HCT116 (cell line): ENCODE measurements at regions not wholly inside any gene's neighbourhood (a gene's known extent, or its start where the extent isn't known, plus 50 kb on each side); places are given as distances from the start of the nearest gene placed in this dataset.

Source experiments
- ATAC-seq: fragments of 200-7000 bp; cut with Tn5 transposase; 2 replicates; pipeline ENCODE4 v1.9.1; 2020; ENCODE audit warnings: mild to moderate bottlenecking, moderate library complexity
- BruUV-seq: library from RNA; stranded (reverse); fragments of 400-500 nt; replicated peaks from 2 replicates; lab custom pipeline; 2021; lab: Mats Ljungman, UMichigan
- CTCF ChIA-PET: fragments of 300-600 bp; sonication (Branson Sonifier 250); formaldehyde crosslinking; loops from one replicate; lab custom pipeline; 2021; ENCODE audit warnings: antibody characterized with exemption; lab: Charles Lee
- POLR2A ChIA-PET: fragments of 300-600, 350-600 bp; sonication (Branson Sonifier 250); formaldehyde crosslinking; loops from one replicate; lab custom pipeline; 2021; ENCODE audit warnings: antibody characterized with exemption; lab: Charles Lee
- RAD21 ChIA-PET, 2 experiments: fragments of 300-600 bp; sonication (Branson Sonifier 250); formaldehyde crosslinking; loops; one replicate each; lab custom pipeline; 2023; ENCODE audit warnings: low total read pairs in 2 of 2; ENCODE audit not compliant: uncharacterized antibody in 2 of 2, unreplicated experiment in 2 of 2, low non-redundant PET in 1 of 2; lab: Charles Lee
- DNase-seq: peaks from one replicate; pipeline ENCODE4 v3.0.0-alpha.2; 2010; ENCODE audit warnings: low read depth, low spot score
- H2AFZ ChIP-seq: fragments of 200-600 bp; shearing (Covaris generic), sonication (generic); 2 replicates; pipeline ENCODE4 v1.6.1; 2017; ENCODE audit warnings: low read depth, mixed run types, mixed read lengths, antibody characterized with exemption, low read length; ENCODE audit not compliant: poor library complexity, severe bottlenecking
- H3K27ac ChIP-seq: 2 replicates; pipeline ENCODE4 v1.5.1; 2012; ENCODE audit warnings: low read depth, low read length
- H3K27me3 ChIP-seq: fragments of 200-600 bp; sonication (generic); 2 replicates; pipeline ENCODE4 v1.6.1; 2016; ENCODE audit warnings: mixed run types, low read length, mixed read lengths; ENCODE audit not compliant: insufficient read depth
- H3K36me3 ChIP-seq, 2 experiments: fragments of 200-500 bp in 1 of 2; fragments of 200-600 bp in 1 of 2; sonication (Bioruptor generic) in 1 of 2; sonication (generic) in 1 of 2; 2 replicates each; pipeline versions ENCODE4 v1.5.1 to v1.6.1; 2014 to 2016; ENCODE audit warnings: low read length in 2 of 2, inconsistent platforms in 1 of 2, mixed read lengths in 1 of 2, mixed run types in 1 of 2; ENCODE audit not compliant: insufficient read depth in 2 of 2, control insufficient read depth in 1 of 2
- H3K4me1 ChIP-seq, 2 experiments: fragments of 200-600 bp in 1 of 2; sonication (generic) in 1 of 2; 2 replicates each; pipeline versions ENCODE4 v1.5.1 to v1.6.1; 2012 to 2017; ENCODE audit warnings: low read length in 2 of 2, inconsistent platforms in 1 of 2, mild to moderate bottlenecking in 1 of 2, mixed read lengths in 1 of 2, mixed run types in 1 of 2, moderate library complexity in 1 of 2; ENCODE audit not compliant: insufficient read depth in 2 of 2, control insufficient read depth in 1 of 2
- H3K4me2 ChIP-seq: fragments of 200-600 bp; sonication (generic); 2 replicates; pipeline ENCODE4 v1.6.1; 2017; ENCODE audit warnings: mixed run types, low read length, mixed read lengths
- H3K4me3 ChIP-seq, 2 experiments: fragments of 200-600 bp in 1 of 2; sonication (generic) in 1 of 2; replicated peaks in 1 of 2; 2 replicates each; pipeline ENCODE4 v1.5.1; 2011 to 2016; ENCODE audit warnings: low read length in 2 of 2, control low read depth in 1 of 2, low read depth in 1 of 2, mild to moderate bottlenecking in 1 of 2, mixed read lengths in 1 of 2, mixed run types in 1 of 2
- H3K79me2 ChIP-seq: fragments of 200-600 bp; sonication (generic); 2 replicates; pipeline ENCODE4 v1.6.1; 2017; ENCODE audit warnings: mild to moderate bottlenecking, mixed run types, low read length, moderate library complexity, mixed read lengths; ENCODE audit not compliant: insufficient read depth
- H3K9ac ChIP-seq: fragments of 200-600 bp; sonication (generic); 2 replicates; pipeline ENCODE4 v1.6.1; 2016; ENCODE audit warnings: low read length, mixed read lengths
- H3K9me2 ChIP-seq: fragments of 200-600 bp; sonication (generic), shearing (Covaris generic); 2 replicates; pipeline ENCODE4 v1.6.1; 2017; ENCODE audit warnings: mixed run types, mild to moderate bottlenecking, moderate library complexity; ENCODE audit not compliant: insufficient read depth
- H3K9me3 ChIP-seq, 2 experiments: fragments of 200-500 bp in 1 of 2; fragments of 200-600 bp in 1 of 2; sonication (Bioruptor generic) in 1 of 2; sonication (generic) in 1 of 2; 2 replicates each; pipeline ENCODE4 v1.6.1; 2014 to 2017; ENCODE audit warnings: low read length in 2 of 2, mixed read lengths in 2 of 2, inconsistent platforms in 1 of 2, low read depth in 1 of 2, mild to moderate bottlenecking in 1 of 2, mixed run types in 1 of 2, moderate library complexity in 1 of 2; ENCODE audit not compliant: control insufficient read depth in 1 of 2, insufficient read depth in 1 of 2
- H4K20me1 ChIP-seq: fragments of 200-600 bp; sonication (generic), shearing (Covaris generic); 2 replicates; pipeline ENCODE4 v1.6.1; 2017; ENCODE audit warnings: mixed run types, mild to moderate bottlenecking, moderate library complexity; ENCODE audit not compliant: insufficient read depth
- CEBPB ChIP-seq: IDR thresholded peaks from 2 replicates; pipeline ENCODE4 v1.6.1; 2012; ENCODE audit warnings: low read depth
- EGR1 ChIP-seq: IDR thresholded peaks from 2 replicates; pipeline ENCODE4 v1.6.1; 2012; ENCODE audit warnings: low read depth
- EZH2 ChIP-seq: fragments of 200-600 bp; sonication (generic); IDR thresholded peaks from 2 replicates; pipeline ENCODE4 v1.6.1; 2017; ENCODE audit warnings: antibody characterized with exemption, mixed run types
- POLR2A ChIP-seq: IDR thresholded peaks from 2 replicates; pipeline ENCODE4 v1.7.0; 2011; ENCODE audit warnings: borderline replicate concordance; ENCODE audit not compliant: insufficient read depth, insufficient read length; ENCODE audit errors: extremely low read depth
- POLR2AphosphoS5 ChIP-seq: IDR thresholded peaks from 2 replicates; pipeline ENCODE4 v1.6.1; 2011; ENCODE audit warnings: mild to moderate bottlenecking, low read depth, low read length, moderate library complexity
- RAD21 ChIP-seq: IDR thresholded peaks from 2 replicates; pipeline ENCODE4 v1.6.1; 2012; ENCODE audit warnings: low read depth, mild to moderate bottlenecking
- SIN3A ChIP-seq: IDR thresholded peaks from 2 replicates; pipeline ENCODE4 v1.6.1; 2012; ENCODE audit warnings: low read depth
- SP1 ChIP-seq: IDR thresholded peaks from 2 replicates; pipeline ENCODE4 v1.6.1; 2012; ENCODE audit warnings: low read depth
- TCF7L2 ChIP-seq: IDR thresholded peaks from 2 replicates; pipeline ENCODE4 v1.7.0; 2011; ENCODE audit warnings: borderline replicate concordance, inconsistent platforms; ENCODE audit not compliant: insufficient read depth, insufficient read length; ENCODE audit errors: extremely low read depth
- YY1 ChIP-seq: IDR thresholded peaks from 2 replicates; pipeline ENCODE4 v1.6.1; 2011; ENCODE audit warnings: low read length, low read depth, moderate library complexity, mild to moderate bottlenecking; ENCODE audit not compliant: insufficient replicate concordance; ENCODE audit errors: extremely low read depth
- intact Hi-C: fragments of 100-400 bp; cut with micrococcal nuclease; formaldehyde crosslinking; loops from 2 replicates; pipeline ENCODE4 v1.10.0; 2022
- TF ChIP-seq, protein P1 (sequence below), 3 experiments: fragments of 200-600 bp in 1 of 3; sonication (generic) in 1 of 3; IDR thresholded peaks in 2 of 3; conservative IDR thresholded peaks in 1 of 3; 2 replicates each; pipeline ENCODE4 v1.5.1; 2012 to 2017; ENCODE audit warnings: low read depth in 2 of 3, low read length in 2 of 3, antibody characterized with exemption in 1 of 3, borderline replicate concordance in 1 of 3, control low read depth in 1 of 3, mild to moderate bottlenecking in 1 of 3, mixed read lengths in 1 of 3, mixed run types in 1 of 3, moderate library complexity in 1 of 3; ENCODE audit not compliant: insufficient read depth in 1 of 3

DNA sequence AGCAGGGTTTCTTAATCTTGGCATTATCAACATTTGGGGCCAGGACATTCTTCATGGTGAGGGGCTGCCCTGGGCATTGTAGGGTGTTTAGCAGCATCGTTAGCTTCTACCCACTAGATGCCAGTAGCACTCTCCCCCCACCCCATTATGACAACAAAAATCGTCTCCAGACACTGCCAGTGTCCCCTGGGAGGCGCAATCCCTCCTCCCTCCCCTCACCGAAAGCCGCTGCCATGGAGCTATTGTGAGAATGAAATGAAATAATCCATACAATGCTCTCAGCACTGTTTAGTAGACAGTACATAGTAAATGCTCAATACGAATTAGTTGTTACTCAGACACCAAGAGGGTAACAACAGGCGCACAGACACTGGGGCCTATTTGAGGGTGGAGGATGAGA lies 502.9 kb downstream of the NPIPA7 start (continued):
- TF ChIP-seq, protein P1, sequence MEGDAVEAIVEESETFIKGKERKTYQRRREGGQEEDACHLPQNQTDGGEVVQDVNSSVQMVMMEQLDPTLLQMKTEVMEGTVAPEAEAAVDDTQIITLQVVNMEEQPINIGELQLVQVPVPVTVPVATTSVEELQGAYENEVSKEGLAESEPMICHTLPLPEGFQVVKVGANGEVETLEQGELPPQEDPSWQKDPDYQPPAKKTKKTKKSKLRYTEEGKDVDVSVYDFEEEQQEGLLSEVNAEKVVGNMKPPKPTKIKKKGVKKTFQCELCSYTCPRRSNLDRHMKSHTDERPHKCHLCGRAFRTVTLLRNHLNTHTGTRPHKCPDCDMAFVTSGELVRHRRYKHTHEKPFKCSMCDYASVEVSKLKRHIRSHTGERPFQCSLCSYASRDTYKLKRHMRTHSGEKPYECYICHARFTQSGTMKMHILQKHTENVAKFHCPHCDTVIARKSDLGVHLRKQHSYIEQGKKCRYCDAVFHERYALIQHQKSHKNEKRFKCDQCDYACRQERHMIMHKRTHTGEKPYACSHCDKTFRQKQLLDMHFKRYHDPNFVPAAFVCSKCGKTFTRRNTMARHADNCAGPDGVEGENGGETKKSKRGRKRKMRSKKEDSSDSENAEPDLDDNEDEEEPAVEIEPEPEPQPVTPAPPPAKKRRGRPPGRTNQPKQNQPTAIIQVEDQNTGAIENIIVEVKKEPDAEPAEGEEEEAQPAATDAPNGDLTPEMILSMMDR (IDR thresholded peaks at IDR 0.05 in 2 of 3, conservative IDR thresholded peaks at IDR 0.05 in 1 of 3; ENCODE audit: borderline replicate concordance in 1 of 3, insufficient read depth in 1 of 3, low read depth in 2 of 3, low read length in 2 of 3), result no peak
- TF ChIP-seq POLR2A, result no peak
- no peak for TF ChIP-seq POLR2AphosphoS5
- TF ChIP-seq CEBPB, result no peak
- TF ChIP-seq RAD21, result no peak
- no peak for TF ChIP-seq EGR1
- TF ChIP-seq SIN3A, result no peak
- no peak for TF ChIP-seq TCF7L2
- no peak for TF ChIP-seq EZH2
- TF ChIP-seq, all 23 proteins: peak for 0

GRCh38 chr16:16882766-16883165 lies 503.8 kb downstream of the NPIPA7 start:
- CTCF ChIA-PET, result no interaction called here
- no peak for DNase-seq
- H3K27me3 ChIP-seq, result peaks cover 29% of the 10 kb centered on the region
- TF ChIP-seq POLR2AphosphoS5, result no peak
- no peak for TF ChIP-seq POLR2A
- TF ChIP-seq SP1, result no peak
- no peak for TF ChIP-seq YY1
- TF ChIP-seq, all 23 proteins: peak for 0
- no peak overlapping the region for H3K9ac ChIP-seq
- H3K27ac ChIP-seq, result no peak overlapping the region
- POLR2A ChIA-PET, result no interaction called here
- no peak overlapping the region for H3K4me3 ChIP-seq
- H4K20me1 ChIP-seq, result no peaks in the 10 kb centered on the region
- H3K36me3 ChIP-seq, result no peaks in the 10 kb centered on the region
- no peak overlapping the region for H3K4me2 ChIP-seq
- no peaks in the 10 kb centered on the region for H3K9me2 ChIP-seq
- ATAC-seq, result no peak
- no peak overlapping the region for H2AFZ ChIP-seq
- H3K4me1 ChIP-seq, result no peaks in the 10 kb centered on the region
- intact Hi-C loops, result no loop called here
- H3K9me3 ChIP-seq, result no peaks in the 10 kb centered on the region
- no peaks in the 10 kb centered on the region for H3K79me2 ChIP-seq
- RAD21 ChIA-PET, result no interaction called here
- BruUV-seq, result no TSS peak
